HS-5 (cell line): ENCODE measurements at regions not wholly inside any gene's neighbourhood (a gene's known extent, or its start where the extent isn't known, plus 50 kb on each side); places are given as distances from the start of the nearest gene placed in this dataset.
A peak's percentile ranks its signal among the peaks of the same experiment; 100 is the strongest.

Experiments used
- DNase-seq: peaks from one replicate; pipeline ENCODE4 v3.0.0-alpha.2; 2012; ENCODE audit warnings: low read depth

GRCh38 chr11:112822478-112823274, 138.5 kb upstream of the NCAM1 start:
- no peak for DNase-seq

GRCh38 chr11:112826026-112826425, 135.2 kb upstream of the NCAM1 start:
- DNase-seq, result no peak

- DNase-seq, result no peak
Observed at GRCh38 chr11:112826788-112827187, 134.4 kb upstream of the NCAM1 start.

- DNase-seq, result no peak
Observed at GRCh38 chr11:112828421-112828820, 132.8 kb upstream of the NCAM1 start.

- DNase-seq, result no peak
Observed at GRCh38 chr11:112829971-112830654, 131.1 kb upstream of the NCAM1 start.

GRCh38 chr11:112831041-112831440, 130.2 kb upstream of the NCAM1 start:
- no peak for DNase-seq

DNA sequence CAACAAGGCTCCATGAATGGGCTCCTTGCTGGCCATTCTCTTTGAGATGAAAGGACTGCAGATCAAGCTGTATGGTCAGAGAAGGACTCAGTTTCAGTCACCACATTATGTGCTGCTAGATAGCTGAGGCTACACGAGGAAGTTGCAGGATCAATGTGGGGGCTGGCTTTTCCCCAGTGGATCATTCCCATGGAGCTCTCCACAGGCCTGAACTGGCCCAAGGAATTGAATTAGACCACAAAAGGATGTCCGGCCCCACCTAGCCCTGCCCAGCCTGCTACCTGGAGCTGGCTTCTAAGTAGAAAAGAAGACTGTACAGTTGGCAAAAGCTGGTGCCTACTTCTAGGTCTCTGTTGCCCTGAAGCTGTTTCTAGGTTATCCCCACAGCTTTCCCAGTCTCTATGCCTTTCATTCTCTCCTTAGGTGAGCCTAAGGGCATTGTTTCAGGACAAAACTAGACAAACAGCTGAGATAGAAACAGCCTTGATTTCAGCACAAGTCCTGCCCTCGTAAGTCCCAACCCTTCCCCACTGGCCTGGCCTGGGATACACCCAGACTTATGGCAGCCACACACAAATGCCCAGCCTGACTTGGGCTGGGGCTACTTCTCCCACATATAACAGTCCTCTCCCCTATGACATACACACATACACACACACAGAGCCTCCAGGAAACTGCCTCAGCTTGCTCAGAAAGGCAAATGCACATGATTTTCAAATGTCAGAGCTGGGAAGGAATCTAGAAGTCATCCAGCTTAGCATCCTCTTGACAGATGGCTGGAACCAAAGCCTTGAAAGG, 129.1 kb upstream of the NCAM1 start:
- no peak for DNase-seq

GRCh38 chr11:112834277-112834755, 126.9 kb upstream of the NCAM1 start:
- DNase-seq, result no peak

GRCh38 chr11:112835591-112836255, 125.5 kb upstream of the NCAM1 start:
- no peak for DNase-seq

DNA sequence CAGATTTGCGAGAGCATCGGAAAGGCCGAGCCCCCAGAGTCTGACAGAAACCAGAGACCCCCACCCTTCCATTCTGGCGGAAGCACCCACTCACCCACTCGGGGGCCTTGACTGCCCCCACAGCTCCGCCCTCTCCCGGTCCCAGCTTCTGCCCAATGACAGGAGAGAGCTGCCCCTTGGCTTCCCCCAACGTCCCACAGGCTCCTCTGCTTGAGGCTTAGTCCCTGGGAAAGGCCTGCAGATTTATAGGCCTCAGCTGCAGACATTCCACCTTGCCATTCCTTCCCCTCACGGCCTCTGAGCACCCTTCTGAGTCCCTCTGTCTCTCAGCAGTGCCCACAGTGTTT, 125.0 kb upstream of the NCAM1 start:
- DNase-seq, result no peak

DNA sequence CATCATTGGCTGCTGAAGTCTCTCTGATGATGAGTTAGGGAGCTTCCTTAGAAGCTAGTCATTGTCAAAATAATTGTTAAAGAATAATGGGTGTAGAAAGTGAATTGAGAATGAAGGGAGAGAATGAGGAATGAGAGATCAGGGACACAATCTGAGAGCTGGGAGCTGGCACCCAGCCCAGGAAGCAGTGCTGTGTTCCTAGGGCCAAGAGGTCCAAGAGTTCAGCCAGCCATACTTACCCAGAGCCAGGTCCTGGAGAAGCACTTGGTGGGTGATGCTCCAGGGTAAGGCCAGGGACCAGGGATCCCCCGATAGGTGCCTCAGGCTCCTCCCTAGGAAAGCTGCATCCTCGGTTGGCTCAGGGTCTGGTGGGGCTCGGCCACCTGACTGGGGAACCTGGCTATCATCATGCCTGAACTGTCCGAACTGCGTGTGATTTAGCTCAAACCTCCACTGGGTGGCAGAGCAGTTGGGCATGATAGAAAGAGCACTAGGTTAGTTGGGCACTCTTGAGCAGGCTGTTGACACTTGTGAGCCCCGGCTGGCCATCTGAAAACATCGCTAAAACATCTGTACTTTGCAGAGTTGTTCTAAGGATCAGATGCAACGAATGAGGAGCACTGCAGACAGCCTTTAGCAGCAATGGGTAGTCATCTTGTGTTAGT, 123.9 kb upstream of the NCAM1 start:
- DNase-seq, result no peak

DNA sequence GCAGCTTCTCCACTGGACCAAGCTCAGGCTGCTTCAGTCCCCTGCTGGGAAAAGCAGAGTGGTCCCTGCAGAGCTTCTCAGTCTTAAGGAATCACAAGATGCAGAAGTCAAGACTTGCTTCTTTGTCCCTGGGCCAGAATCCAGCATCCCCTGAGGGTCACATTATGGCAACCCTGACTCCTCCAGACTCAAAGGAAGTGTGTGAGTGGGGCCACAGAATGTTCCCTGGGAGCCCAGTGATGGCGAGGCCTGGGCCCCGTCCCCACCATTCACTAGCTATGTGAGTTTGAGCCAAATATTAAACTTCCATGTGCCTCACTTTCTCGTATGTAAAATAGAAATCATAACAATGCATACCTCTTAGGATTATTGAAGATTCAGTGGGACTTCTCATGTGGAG, 122.2 kb upstream of the NCAM1 start:
- no peak for DNase-seq

GRCh38 chr11:112841729-112842128, 119.5 kb upstream of the NCAM1 start:
- DNase-seq, result no peak

- DNase-seq, result no peak
Observed at GRCh38 chr11:112842151-112842550, 119.1 kb upstream of the NCAM1 start.

DNA sequence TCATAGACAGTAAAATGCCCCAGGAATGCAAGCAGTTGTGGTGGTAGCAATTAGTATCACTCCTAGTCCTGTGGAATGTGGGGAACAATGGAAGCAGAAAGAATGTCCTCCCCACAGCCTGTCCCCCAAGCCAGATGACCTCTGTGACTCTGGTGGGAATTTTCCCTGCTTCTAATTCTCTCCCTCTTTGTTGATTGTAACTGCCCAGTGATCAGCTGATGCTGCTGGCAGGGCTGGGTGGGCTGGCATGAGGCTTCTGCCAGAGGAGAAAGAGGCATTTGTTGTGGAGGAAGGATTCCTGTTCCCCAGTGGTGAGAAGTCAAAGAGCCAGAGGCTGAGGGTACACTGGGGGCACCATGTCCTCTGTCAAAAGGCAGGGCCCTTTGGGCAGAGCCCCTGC, 116.7 kb upstream of the NCAM1 start:
- no peak for DNase-seq

DNA sequence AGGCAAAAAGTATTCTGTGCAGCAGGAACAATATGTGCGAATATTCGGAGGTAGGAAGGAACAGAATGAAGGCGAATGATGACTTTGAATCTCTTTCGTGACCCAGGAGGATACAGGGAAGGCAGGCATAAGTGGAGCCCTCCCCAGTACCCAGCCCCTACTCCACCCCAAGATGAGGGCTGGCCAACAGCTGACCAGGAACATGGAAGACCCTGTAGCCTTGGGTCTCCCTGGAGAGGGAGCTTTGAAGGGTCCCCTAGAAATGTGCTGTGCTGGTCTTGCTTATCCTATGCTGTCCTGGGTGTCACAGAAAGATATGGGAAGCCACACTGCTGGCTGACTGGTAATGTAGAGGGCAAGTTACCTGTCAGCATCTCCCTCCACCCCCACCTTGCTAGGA, 113.7 kb upstream of the NCAM1 start:
- DNase-seq, result no peak

DNA sequence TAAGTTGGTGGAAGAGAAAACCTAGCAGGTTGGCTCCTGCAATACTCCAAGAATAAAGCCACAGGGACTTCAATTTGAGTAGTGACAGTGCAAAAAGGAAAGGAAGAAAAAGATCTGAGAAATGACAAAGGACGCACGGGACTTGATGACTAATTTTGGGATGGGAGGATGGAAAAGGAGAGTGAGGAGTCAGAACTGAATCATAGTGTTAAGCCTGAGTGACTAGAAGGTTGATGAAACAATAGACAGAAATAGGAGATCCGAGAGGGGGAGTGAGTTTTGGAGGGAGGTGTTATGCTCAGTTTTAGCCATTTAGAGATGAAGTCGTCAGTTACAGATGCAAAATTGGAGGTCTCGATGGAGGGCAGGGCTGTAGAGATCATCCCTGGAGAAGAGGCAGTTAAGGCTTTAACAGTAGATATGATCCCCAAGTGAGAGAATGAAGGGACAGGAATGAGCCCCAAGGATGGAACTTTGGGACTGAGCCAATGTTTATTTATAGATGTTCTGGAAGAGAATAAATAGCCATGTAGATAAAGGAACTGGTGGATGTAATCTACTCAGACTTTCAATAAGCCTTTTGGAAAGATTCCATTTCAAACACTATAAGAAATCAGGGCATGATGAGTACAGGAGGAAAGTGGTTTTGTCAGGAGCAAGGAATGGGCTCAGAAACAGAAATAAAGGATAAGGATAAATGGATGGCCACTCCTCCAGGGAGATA, 108.9 kb upstream of the NCAM1 start:
- DNase-seq, result peak; percentile 67

DNA sequence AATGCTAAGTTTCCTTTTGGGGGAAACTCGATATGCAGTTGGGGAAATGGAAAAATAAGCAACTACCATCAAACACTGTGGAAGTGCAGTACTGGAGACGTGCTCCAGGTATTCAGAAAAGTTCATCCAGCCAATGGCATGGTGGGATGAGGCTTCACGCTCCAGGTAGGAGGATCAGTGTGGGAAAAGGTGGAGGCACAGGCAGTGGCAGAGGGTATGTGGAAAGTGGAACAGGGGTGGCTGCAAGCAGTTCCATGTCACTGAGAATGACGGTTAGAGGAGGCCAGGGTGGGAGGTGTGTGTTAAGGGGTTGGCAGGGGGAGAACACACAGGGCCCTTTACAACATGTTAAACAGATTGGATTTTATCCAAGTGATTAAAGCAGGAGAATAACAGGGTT, 105.1 kb upstream of the NCAM1 start:
- no peak for DNase-seq

- no peak for DNase-seq
Observed at GRCh38 chr11:112856591-112856990, 104.6 kb upstream of the NCAM1 start.

GRCh38 chr11:112858289-112859023, 102.8 kb upstream of the NCAM1 start:
- no peak for DNase-seq
